ENCODE measurements at regions not wholly inside any gene's neighbourhood (a gene's known extent, or its start where the extent isn't known, plus 50 kb on each side); places are given as distances from the start of the nearest gene placed in this dataset.
A peak's percentile ranks its signal among the peaks of the same experiment; 100 is the strongest.

- no peaks in the 10 kb centered on the region for H3K4me1 ChIP-seq
- H3K36me3 ChIP-seq = no peaks in the 10 kb centered on the region
- no peak overlapping the region for H3K4me3 ChIP-seq (replicated peaks in 1 of 3)
- TF ChIP-seq, protein P1, sequence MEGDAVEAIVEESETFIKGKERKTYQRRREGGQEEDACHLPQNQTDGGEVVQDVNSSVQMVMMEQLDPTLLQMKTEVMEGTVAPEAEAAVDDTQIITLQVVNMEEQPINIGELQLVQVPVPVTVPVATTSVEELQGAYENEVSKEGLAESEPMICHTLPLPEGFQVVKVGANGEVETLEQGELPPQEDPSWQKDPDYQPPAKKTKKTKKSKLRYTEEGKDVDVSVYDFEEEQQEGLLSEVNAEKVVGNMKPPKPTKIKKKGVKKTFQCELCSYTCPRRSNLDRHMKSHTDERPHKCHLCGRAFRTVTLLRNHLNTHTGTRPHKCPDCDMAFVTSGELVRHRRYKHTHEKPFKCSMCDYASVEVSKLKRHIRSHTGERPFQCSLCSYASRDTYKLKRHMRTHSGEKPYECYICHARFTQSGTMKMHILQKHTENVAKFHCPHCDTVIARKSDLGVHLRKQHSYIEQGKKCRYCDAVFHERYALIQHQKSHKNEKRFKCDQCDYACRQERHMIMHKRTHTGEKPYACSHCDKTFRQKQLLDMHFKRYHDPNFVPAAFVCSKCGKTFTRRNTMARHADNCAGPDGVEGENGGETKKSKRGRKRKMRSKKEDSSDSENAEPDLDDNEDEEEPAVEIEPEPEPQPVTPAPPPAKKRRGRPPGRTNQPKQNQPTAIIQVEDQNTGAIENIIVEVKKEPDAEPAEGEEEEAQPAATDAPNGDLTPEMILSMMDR (IDR thresholded peaks at IDR 0.05) = no peak
- TF ChIP-seq POLR2A (IDR thresholded peaks at IDR 0.05) = no peak
- no peak for DNase-seq
- intact Hi-C loops (cut with DNase I) = no loop called here
- no peaks in the 10 kb centered on the region for H3K27me3 ChIP-seq
- H3K9me3 ChIP-seq = no peaks in the 10 kb centered on the region
- 66 to 69% methylated on average over 1 of the region's 1 CpG for whole genome bisulfite sequencing, 2 donors
- no peak overlapping the region for H3K27ac ChIP-seq
Measured at GRCh38 chr1:238562341-238562740, 671.6 kb upstream of the ZP4 start.

DNA sequence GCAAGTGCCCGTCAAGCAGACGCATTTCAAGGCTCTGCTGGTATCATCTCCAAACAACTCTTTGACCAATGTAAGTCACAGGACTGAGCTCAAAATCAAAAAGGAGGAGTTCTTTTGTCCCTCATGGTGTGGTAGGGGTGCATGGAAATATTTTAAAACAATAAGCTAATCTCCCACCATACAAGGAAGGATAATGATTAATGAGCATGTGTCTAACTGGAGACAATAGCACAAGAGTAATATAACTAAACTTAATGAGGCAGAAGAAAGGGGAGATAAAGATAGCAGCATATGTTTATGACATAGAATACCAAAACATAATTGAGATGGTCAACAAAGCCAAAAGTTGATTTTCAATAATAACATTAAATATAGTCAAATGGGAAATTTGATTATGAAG, 668.0 kb upstream of the ZP4 start:
- H3K4me1 ChIP-seq = no peaks in the 10 kb centered on the region
- TF ChIP-seq POLR2A (IDR thresholded peaks at IDR 0.05) = no peak
- TF ChIP-seq, protein P1 (IDR thresholded peaks at IDR 0.05) = no peak
- no peaks in the 10 kb centered on the region for H3K27me3 ChIP-seq
- DNase-seq = no peak
- no peaks in the 10 kb centered on the region for H3K9me3 ChIP-seq
- WGBS, 2 donors = 87 to 95% methylated on average over 2 of the region's 2 CpGs
- intact Hi-C loops (cut with DNase I) = no loop called here
- H3K36me3 ChIP-seq = no peaks in the 10 kb centered on the region
- no peak overlapping the region for H3K4me3 ChIP-seq (replicated peaks in 1 of 3)
- H3K27ac ChIP-seq = no peak overlapping the region

GRCh38 chr1:238558156-238558555, 667.4 kb upstream of the ZP4 start:
- Histone ChIP-seq H3K27ac (no peak overlapping the region), H3K36me3 (no peaks in the 10 kb centered on the region), H3K27me3 (no peaks in the 10 kb centered on the region), H3K4me3 (replicated peaks in 1 of 3) (no peak overlapping the region), H3K9me3 (no peaks in the 10 kb centered on the region), H3K4me1 (no peaks in the 10 kb centered on the region)
- DNase-seq = no peak
- 80 to 88% methylated on average over 4 of the region's 4 CpGs for WGBS, 2 donors
- intact Hi-C loops (cut with DNase I) = no loop called here
- TF ChIP-seq POLR2A (IDR thresholded peaks at IDR 0.05) = no peak
- TF ChIP-seq, protein P1 (IDR thresholded peaks at IDR 0.05) = no peak

GRCh38 chr1:238552271-238552670, 661.5 kb upstream of the ZP4 start:
- Histone ChIP-seq H3K4me3 (replicated peaks in 1 of 3) (no peak overlapping the region), H3K36me3 (no peaks in the 10 kb centered on the region), H3K27ac (no peak overlapping the region), H3K4me1 (no peaks in the 10 kb centered on the region), H3K27me3 (no peaks in the 10 kb centered on the region), H3K9me3 (no peaks in the 10 kb centered on the region)
- 23 to 29% methylated on average over 8 of the region's 8 CpGs for WGBS, 2 donors
- intact Hi-C loops (cut with DNase I) = no loop called here
- peak; percentile 3 to 8 for DNase-seq
- TF ChIP-seq, protein P1 (IDR thresholded peaks at IDR 0.05) = no peak
- no peak for TF ChIP-seq POLR2A (IDR thresholded peaks at IDR 0.05)

DNA sequence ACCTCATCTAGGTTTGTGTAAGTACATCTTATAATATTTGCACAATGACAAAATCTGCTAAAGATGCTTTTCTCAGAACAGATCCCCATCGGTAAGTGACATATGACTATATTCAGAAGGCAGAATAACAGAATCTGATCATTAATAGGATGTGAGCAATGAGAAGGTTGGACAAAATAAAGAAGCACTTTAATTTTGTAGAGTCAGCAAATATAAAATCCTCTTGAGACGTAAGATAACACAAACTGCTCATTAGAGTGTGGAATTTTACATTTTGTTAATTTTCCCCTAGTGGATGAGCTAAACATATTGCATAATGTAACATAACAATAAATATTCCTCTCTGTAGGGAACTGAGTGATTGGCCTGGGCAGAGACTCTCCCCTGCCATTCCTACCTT, 658.4 kb upstream of the ZP4 start:
- H3K4me1 ChIP-seq = no peaks in the 10 kb centered on the region
- no peak overlapping the region for H3K4me3 ChIP-seq (replicated peaks in 1 of 3)
- no peak overlapping the region for H3K27ac ChIP-seq
- WGBS, 2 donors = 88 to 90% methylated on average over 2 of the region's 2 CpGs
- DNase-seq = no peak
- intact Hi-C loops (cut with DNase I) = no loop called here
- H3K36me3 ChIP-seq = no peaks in the 10 kb centered on the region
- no peaks in the 10 kb centered on the region for H3K9me3 ChIP-seq
- TF ChIP-seq, protein P1 (IDR thresholded peaks at IDR 0.05) = no peak
- no peak for TF ChIP-seq POLR2A (IDR thresholded peaks at IDR 0.05)
- no peaks in the 10 kb centered on the region for H3K27me3 ChIP-seq
